ACHN (cell line): ENCODE measurements at regions not wholly inside any gene's neighbourhood (a gene's known extent, or its start where the extent isn't known, plus 50 kb on each side); places are given as distances from the start of the nearest gene placed in this dataset.

Source experiments
- DNase-seq: peaks from one replicate; pipeline ENCODE4 v3.0.0-alpha.2; 2015
- in situ Hi-C: cut with HindIII; loops from 2 replicates; pipeline ENCODE4 v1.10.0; 2017; ENCODE audit warnings: low sequenced_read_pairs, low pct_ligation_motif_present, low pct_unique_long_range_greater_than_20kb

DNA sequence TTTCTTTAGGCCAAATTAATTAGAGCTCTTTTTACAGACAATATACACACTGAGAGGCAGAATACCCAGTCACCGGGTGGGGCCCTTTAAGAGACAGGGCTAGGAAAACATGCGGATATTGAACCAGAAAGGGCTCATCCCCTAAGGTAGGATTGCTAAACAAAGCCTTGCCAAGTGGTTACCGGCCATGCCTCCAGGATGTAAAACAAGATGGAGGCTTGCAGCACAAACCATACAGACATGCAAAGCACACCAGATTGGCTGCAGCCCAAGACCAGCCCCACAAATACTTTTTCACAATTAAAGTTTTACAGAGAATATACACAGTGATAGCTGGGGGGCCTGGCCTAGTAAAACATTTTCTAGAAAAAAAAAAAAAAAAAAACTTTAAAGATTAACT lies 210.0 kb downstream of the KLHL4 start:
- in situ Hi-C loops: no loop called here
- no peak for DNase-seq

DNA sequence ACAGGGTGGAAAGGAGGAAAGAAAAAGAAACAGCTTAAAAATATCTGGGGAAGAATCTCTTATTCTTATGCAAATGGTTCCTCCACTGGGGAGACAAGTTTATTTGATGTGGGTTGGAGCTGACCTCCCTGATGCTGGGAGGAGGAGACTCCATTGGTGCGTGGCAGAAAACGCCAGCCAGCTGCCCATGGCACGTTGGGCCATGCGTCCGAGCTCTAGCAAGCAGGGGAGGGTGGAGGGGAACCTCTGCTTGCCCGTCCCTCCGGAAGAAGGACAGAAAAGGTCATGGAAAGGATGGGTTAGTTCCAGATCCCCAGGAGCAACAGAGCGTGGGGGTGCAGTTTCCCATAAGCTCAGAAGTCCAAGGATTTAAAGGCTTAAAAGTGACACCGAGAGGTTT lies 210.4 kb downstream of the KLHL4 start:
- in situ Hi-C loops: no loop called here
- DNase-seq: no peak

DNA sequence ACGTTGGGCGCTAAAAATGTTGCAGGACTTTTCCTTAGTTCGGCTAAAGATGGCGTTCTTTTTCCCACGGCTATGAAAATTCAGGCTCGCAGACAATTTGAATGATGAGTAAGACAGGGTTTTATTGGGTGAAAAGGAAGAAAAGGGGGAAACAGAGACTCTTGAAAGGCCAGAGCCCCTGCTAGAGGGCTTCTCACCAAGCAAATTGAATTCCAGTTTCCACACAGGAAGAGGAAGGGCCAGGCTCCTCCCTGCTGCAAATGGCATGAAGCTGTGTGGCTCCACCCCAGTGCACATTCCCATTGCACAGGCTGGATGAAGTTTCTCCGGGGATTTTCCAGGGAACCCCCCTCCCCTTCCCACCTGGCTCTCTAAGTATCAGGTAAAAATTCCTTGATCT lies 210.9 kb downstream of the KLHL4 start:
- in situ Hi-C loops: no loop called here
- DNase-seq: no peak

DNA sequence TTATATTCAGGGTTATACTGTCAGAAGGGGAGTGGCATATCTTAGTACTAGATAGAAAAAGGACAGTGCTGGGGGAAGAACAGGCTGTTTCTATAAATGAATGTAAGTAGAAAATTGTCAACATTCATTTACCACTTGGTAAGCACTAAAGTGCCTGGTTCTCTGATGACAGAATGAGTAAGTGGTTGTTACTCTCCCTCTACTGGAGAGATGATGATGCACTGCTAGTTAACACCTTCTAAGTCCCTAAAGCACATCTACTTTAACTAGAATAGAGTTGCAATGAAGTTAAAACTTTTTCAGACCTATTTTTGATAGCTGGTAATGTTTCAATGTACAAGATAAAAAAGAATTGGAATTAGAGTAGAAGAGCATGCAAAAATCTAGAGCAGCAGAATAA lies 214.5 kb downstream of the KLHL4 start:
- no peak for DNase-seq
- in situ Hi-C loops: no loop called here

DNA sequence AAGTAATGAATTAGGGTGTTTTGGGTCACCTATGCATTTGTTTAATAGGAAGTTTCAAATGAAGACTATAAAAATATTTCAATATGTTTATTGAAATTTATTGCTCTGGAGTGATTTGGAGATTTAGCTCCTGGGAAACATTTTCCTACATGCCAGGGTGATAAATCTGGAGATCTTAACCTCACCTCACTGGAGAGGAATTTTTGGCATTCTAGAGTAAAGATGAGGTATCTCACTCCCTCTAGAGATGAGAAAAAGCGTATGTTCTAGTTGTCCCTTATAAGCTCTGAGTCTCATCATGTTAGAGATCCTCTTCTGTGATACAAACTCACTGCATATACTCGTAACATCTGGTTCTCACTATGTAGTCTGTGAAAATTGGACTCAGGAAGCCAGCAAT lies 219.0 kb downstream of the KLHL4 start:
- in situ Hi-C loops: no loop called here

DNA sequence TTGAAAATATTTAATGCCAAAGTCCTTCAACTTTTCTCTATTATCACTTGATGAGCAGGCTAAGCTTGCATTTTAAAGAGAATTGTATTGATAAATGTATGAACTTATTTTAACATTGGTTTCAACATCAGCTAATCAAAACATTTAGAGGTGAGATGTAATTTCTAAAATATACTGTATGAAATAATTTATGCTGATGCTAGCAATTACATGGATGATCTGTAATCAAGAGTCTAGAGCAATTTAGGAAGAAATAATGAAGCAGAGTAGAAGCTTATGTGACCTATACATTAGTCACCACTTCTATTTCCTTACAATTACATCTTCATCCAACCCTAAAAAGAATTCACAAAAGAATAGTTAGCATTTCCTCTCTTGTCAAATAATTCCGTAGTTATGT lies 226.8 kb downstream of the KLHL4 start:
- in situ Hi-C loops: no loop called here
- no peak for DNase-seq

More for the DNA sequence above, 219.0 kb downstream of the KLHL4 start:
- DNase-seq: no peak

DNA sequence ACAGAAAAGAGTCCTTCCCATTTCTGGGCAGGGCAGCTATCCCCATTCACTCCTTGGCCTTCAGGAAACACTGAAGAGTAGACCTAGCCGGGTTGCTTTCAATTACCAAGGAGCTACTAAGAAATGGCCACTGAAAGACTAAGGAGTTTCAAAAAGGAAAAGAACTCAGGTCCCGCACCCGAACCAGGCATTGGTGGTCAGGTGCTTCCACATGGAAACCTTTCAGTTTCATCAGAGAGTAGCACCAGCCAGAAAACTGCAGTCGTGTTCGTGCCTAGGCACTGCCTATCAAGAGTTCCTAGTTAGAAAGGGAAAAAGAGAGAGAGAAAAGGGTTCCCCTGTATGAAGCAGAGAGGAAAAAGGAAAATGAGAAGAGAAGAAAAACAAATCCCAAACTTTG lies 237.9 kb downstream of the KLHL4 start:
- in situ Hi-C loops: no loop called here
- no peak for DNase-seq

DNA sequence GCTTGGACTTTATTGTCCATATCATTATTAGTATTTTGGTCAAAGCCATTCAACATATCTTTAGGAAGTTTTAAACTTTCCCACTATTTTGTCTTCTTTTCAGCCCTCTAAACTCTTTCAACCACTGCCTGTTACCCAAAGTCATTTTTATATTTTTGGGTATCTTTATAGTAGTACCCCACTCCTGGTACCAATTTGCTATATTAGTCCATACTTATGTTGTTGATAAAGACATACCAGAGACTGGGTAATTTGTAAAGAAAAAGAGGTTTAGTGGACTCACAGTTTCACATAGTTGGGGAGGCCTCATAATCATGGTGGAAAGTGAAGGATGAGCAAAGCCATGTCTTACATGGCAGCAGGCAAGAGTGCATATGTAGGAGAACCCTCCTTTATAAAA lies 271.4 kb downstream of the KLHL4 start:
- DNase-seq: no peak
- in situ Hi-C loops: no loop called here

DNA sequence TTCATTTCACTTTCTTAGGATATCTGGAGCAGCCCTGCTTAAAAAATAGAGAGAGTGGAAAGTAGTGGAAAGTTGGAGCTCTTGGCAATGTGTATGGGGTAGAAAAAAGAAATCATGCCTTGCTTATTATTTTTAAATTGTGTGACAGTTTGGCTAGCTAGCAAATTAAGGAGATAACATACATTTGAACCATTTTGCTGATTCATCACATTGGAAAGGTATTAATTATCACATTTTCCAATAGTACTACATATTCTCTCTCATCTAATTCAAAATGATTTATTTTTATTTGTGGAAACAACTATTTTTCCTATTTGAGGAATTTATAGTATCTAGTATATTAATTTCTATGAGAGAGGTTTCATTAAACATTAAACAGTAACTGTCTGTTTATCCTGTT lies 280.4 kb downstream of the KLHL4 start:
- DNase-seq: no peak
- in situ Hi-C loops: no loop called here

DNA sequence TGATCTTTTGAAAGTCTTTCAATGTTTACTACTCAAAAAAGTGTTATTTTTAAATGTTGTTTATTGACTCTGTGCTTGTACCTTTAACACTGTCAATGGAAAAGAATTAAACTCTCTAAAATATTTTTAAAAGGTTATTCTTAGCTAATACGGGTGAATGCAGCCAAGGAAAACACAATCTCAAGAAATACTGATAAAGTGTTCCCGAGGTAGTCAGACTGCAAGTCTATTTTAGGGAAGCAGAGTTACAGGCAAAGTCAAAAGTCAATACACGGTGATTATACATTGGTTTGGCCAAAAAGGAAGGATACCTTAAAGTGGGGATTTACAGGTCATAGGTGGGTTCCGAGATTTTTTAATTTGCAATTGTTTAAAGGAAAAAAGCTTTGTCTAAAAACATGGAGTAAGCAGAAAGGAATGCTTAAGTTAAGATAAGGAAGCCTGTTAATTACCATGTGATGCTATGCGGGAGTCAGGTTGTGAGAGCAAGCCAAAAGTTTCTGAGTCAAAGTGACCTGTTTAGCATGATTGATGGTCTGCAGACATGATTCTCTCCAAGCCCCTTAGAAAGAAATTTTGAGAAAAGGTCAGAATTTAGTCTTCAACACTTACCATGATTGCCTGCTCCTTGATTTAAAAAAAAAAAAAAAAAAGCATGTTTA lies 288.4 kb downstream of the KLHL4 start:
- no peak for DNase-seq
- in situ Hi-C loops: no loop called here

DNA sequence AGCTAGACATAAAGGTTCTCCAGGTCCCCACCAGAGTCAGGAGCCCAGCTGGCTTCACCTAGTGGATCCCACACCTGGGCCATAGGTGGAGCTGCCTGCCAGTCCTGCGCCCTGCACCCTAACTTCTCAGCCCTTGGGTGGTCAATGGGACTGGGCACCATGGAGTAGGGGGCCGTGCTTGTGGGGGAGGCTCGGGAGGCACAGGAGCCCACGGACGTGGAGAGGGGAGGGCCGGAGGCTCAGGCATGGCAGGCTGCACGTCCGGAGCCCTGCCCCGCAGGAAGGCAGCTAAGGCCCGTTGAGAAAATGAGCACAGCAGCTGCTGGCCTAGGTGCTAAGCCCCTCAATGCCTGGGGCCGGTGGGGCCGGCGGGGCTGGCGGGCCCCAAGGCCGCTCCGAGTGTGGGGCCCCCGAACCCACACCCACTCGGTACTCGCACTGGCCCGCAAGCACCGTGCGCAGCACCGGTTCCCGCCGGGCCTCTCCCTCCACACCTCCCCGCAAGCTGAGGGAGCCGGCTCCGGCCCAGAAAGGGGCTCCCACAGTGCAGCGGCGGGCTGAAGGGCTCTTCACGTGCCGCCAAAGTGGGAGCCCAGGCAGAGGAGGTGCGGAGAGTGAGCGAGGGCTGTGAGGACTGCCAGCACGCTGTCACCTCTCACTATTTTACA lies 291.1 kb downstream of the KLHL4 start:
- in situ Hi-C loops: no loop called here
- DNase-seq: no peak

DNA sequence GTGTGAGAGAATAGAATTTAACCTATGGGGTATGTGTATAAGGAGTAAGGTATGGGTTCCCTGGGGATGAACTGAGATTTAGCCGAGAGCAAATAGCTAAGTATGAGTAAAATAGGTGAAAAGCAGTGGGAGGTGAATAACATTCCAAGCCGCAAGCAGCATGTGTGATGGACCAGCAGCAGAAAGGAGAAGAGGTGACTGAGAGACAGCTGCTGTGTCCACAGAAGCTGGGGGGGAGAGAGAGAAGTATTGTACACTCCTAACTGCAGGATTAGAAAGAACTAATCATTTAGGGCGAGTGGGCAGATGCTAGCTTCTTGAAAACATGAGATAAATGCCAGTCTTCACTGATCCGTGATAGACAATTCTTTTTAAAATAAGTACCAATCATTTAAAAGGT lies 296.0 kb downstream of the KLHL4 start:
- in situ Hi-C loops: no loop called here
- DNase-seq: peak; percentile 23

DNA sequence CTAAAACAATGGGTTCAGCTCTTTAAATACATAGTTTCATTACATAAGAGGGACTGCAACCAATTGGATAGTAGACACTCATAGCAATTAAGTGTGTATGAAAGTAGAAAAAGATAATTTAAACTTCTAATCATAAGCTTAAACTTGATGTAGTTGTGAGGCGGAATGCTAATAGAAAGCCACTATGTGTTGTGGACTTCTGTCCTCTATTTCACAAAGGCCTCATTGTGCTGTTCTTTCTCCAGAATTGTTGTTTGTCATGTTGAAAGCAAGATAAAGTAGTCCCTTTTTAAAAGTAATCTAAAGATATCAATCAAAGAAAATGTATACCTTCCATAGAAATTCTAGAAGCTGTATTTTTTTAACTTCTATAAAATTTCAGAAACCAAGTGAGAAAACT lies 329.4 kb downstream of the KLHL4 start:
- in situ Hi-C loops: no loop called here

DNA sequence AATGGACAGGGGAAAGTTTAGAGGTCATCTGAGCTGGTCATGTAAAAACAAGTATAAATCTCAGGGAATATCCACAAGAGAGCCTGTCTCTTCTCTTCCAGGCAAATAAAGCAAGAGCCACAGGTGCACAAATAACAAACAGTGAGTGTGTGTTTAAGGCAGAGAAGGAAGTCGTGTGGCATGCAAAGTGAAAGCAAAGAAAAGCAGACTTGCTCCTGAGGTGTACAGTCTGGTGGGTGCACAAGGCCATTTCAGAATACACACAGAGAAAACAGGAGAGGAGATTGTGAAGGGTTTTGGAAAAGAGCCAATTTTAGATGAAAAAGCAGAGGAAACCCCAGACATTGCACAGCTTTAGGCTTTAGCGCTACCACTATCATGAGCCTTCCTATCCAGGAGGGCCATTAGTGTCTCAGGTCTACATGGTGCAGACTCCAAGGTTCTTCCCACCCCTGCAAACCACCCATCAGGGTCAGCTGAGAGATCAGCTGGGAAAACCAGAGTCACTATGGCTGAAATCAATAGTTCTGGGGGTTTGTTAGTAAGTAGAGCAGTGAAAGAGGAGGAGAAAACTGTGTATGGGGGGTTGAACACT lies 355.8 kb downstream of the KLHL4 start:
- in situ Hi-C loops: no loop called here
- no peak for DNase-seq

More for the DNA sequence above, 329.4 kb downstream of the KLHL4 start:
- DNase-seq: no peak

DNA sequence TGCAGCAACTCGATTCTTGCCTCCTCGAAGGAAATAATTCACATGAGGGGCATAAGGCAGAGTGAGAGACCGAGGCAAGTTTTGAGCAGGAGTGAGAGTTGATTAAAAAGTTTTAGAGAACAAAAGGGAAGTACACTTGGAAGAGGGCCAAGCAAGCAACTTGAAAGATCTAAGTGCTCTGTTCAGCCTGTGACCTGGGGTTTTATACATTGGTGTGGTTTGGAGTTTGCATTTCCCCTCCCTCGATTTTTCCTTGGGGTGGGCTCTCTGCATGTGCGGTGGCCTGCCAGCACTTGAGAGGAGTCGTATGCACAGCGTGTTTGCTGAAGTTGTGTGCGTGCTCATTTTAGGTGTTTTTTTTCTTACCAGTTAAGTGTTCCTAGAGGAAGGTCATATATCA lies 356.4 kb downstream of the KLHL4 start:
- in situ Hi-C loops: no loop called here

DNA sequence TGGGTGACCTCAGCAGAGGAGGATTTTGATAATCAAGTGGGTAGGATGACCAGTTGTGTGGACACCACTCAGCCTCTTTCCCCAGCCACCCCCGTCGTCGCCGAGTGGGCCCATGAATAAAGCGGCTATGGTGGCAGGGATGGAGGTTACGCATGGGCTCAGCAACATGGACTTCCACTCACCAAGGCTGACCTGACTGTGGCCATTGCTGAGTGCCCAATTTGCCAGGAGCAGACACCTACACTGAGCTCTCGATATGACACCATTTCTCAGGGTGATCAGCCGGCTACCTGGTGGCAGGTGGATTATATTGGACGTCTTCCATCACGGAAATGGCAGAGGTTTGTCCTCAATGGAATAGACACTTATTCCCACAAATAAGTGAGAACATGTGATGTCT lies 361.3 kb downstream of the KLHL4 start:
- in situ Hi-C loops: no loop called here
- DNase-seq: no peak

More for the DNA sequence above, 356.4 kb downstream of the KLHL4 start:
- DNase-seq: no peak

DNA sequence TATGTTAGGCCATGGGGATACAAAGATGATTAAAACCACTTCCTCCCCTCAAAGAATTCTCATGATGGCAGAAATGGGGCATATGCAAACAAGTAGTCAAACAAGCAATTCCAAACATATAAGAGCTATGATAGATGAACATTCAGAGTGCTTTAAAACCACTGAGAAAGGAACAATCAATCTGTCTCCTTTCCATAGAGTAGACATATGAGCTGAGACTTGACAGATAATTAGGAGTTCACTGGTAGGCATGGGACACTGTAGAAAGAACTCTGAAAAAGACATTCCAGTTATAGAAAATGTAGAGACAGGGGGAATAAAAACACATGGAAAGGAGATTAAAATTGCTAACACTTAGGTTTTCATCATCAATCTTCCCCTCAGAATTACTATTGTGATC lies 372.8 kb downstream of the KLHL4 start:
- in situ Hi-C loops: no loop called here

DNA sequence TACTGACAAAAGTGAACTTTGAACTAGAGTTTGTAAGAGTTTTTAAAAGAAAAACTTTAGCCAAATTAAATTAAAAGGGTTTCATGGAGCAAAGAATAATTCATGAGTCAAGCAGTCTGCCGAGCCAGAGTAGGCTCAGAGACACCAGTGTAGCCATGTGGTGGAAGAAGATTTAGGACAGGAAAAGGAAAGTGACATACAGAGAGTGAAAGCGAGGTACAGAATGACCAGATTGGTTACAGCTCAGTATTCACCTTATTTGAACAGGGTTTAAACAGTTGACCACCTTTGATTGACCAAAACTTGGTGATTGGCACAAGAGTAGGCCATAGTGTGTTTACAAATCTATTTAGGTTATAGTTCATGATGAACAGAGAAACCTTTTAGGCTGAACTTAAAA lies 377.8 kb downstream of the KLHL4 start:
- in situ Hi-C loops: no loop called here
- DNase-seq: no peak

More for the DNA sequence above, 372.8 kb downstream of the KLHL4 start:
- DNase-seq: no peak

DNA sequence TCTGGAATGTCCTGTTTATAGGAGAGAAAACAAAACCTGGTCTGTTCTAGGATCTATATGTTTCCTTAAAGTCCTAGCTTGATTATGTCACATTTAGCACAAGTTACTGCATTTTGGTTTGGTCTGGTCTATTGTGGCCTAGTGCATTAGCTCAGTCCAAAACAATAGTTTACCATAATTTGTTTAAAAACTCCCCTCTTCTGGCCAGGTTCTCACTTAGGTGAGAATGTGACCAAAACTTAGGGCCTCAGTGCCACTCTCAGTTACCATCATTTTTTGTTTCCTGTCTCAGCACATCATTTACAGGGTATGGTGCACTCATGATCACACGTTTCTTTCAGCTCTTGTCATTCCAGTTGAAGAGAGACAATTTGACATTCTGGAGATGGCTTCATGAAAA lies 378.5 kb downstream of the KLHL4 start:
- DNase-seq: no peak
- in situ Hi-C loops: no loop called here

DNA sequence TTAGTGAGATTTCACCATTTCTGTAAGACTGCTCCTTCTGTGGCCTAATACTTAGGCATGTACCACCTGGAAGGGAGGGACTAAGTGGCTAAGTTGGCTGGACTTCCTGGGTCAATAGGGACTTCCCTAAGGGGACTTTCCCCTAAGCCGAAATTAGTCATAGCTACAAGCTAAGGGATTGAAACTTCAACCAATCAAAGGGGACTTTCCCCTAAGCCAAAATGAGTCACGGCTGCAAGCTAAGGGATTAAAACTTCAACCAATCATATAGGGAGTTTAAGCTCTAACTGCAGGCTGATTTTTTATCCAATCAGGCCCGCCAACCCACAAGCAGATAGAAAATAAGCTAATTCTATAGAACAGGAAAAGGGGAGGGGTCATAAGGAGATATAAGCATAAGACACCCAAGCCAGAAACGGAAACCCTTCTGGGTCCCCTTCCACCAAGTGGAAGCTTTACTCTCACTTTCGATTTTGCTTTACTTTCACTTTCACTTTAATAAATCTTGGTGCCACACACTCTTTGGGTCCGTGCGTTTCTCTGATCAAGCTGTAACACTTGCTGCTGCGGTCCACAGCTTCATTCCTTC lies 382.8 kb downstream of the KLHL4 start:
- peak; percentile 15 for DNase-seq
- in situ Hi-C loops: no loop called here
